Keratinocyte (primary cell): ENCODE measurements at regions not wholly inside any gene's neighbourhood (a gene's known extent, or its start where the extent isn't known, plus 50 kb on each side); places are given as distances from the start of the nearest gene placed in this dataset.

ENCODE experiments used
- DNase-seq: peaks from one replicate; pipeline ENCODE4 v3.0.0-alpha.2; 2011; ENCODE audit warnings: low read depth, missing footprints, low spot score
- FAIRE-seq: peaks from 2 replicates; lab custom pipeline; 2011; peaks lifted over from hg19 to GRCh38; lab: Jason Lieb, UNC
- H2AFZ ChIP-seq: 2 replicates; pipeline ENCODE4 v1.6.0; 2012; ENCODE audit warnings: low read length, control low read depth, inconsistent platforms; ENCODE audit not compliant: control insufficient read depth
- H3K27ac ChIP-seq: 2 replicates; pipeline ENCODE4 v1.5.1; 2011; ENCODE audit warnings: low read length; ENCODE audit not compliant: control insufficient read depth, insufficient read depth
- H3K27me3 ChIP-seq: 3 replicates; pipeline ENCODE4 v1.6.0; 2011; ENCODE audit warnings: low read length; ENCODE audit not compliant: control insufficient read depth, insufficient read depth; ENCODE audit errors: extremely low read depth
- H3K36me3 ChIP-seq, 2 experiments: 2 replicates in 1 of 2; 3 replicates in 1 of 2; pipeline ENCODE4 v1.5.1; 2011; ENCODE audit warnings: low read length in 2 of 2, mild to moderate bottlenecking in 1 of 2; ENCODE audit not compliant: control insufficient read depth in 2 of 2, insufficient read depth in 2 of 2; ENCODE audit errors: extremely low read depth in 1 of 2
- H3K4me1 ChIP-seq: 3 replicates; pipeline ENCODE4 v1.5.1; 2011; ENCODE audit warnings: low read length; ENCODE audit not compliant: control insufficient read depth, insufficient read depth; ENCODE audit errors: extremely low read depth
- H3K4me2 ChIP-seq: 3 replicates; pipeline ENCODE4 v1.6.0; 2011; ENCODE audit warnings: low read depth, low read length; ENCODE audit not compliant: control insufficient read depth, insufficient read depth; ENCODE audit errors: extremely low read depth
- H3K4me3 ChIP-seq, 3 experiments: fragments of 200-600 bp in 1 of 3; sonication (generic) in 1 of 3; 2 replicates in 2 of 3; 3 replicates in 1 of 3; pipeline ENCODE4 v1.5.1; 2011 to 2016; ENCODE audit warnings: low read length in 3 of 3, mild to moderate bottlenecking in 3 of 3, control low read depth in 2 of 3, inconsistent platforms in 1 of 3, low read depth in 1 of 3, mixed read lengths in 1 of 3, mixed run types in 1 of 3, moderate library complexity in 1 of 3; ENCODE audit not compliant: control insufficient read depth in 2 of 3, insufficient read depth in 2 of 3; ENCODE audit errors: extremely low read depth in 1 of 3
- H3K79me2 ChIP-seq: 2 replicates; pipeline ENCODE4 v1.6.0; 2012; ENCODE audit warnings: low read length; ENCODE audit not compliant: control insufficient read depth, insufficient read depth
- H3K9ac ChIP-seq: 3 replicates; pipeline ENCODE4 v1.6.0; 2011; ENCODE audit warnings: low read length; ENCODE audit not compliant: control insufficient read depth, insufficient read depth; ENCODE audit errors: extremely low read depth
- H3K9me1 ChIP-seq: 3 replicates; pipeline ENCODE4 v1.6.0; 2011; ENCODE audit warnings: low read length; ENCODE audit not compliant: control insufficient read depth, insufficient read depth; ENCODE audit errors: extremely low read depth
- H3K9me3 ChIP-seq: 2 replicates; pipeline ENCODE4 v1.5.1; 2012; ENCODE audit warnings: low read depth, low read length; ENCODE audit not compliant: control insufficient read depth
- H4K20me1 ChIP-seq: 3 replicates; pipeline ENCODE4 v1.6.0; 2011; ENCODE audit warnings: low read length; ENCODE audit not compliant: control insufficient read depth, insufficient read depth; ENCODE audit errors: extremely low read depth
- EZH2 ChIP-seq: IDR thresholded peaks from one replicate; pipeline ENCODE4 v1.6.1; 2012; ENCODE audit warnings: inconsistent platforms, mild to moderate bottlenecking, low read length, moderate library complexity
- dilution Hi-C: fragments of 300-500 bp; cut with MboI; formaldehyde crosslinking; loops from one replicate; pipeline ENCODE4 v1.7.0; 2020; ENCODE audit warnings: low sequenced_read_pairs; ENCODE audit not compliant: extremely low pct_ligation_motif_present
- TF ChIP-seq, protein P1 (sequence below), 3 experiments: IDR thresholded peaks in 1 of 3; conservative IDR thresholded peaks in 1 of 3; optimal IDR thresholded peaks in 1 of 3; 2 replicates in 2 of 3; 3 replicates in 1 of 3; pipeline versions ENCODE3 to v1.5.1; 2011; ENCODE audit warnings: low read length in 3 of 3, mild to moderate bottlenecking in 3 of 3, moderate library complexity in 2 of 3, control low read depth in 1 of 3, inconsistent platforms in 1 of 3; ENCODE audit not compliant: insufficient read depth in 2 of 3; ENCODE audit errors: extremely low read depth in 1 of 3

- H3K79me2 ChIP-seq = no peaks in the 10 kb centered on the region
- H3K4me2 ChIP-seq = peak overlapping the region; percentile 10
- no peaks in the 10 kb centered on the region for H3K9me3 ChIP-seq
- DNase-seq (no peak), FAIRE-seq (no peak)
- no peak overlapping the region for H3K27ac ChIP-seq
- H3K9me1 ChIP-seq = no peaks in the 10 kb centered on the region
- dilution Hi-C loops = no loop called here
- H4K20me1 ChIP-seq = no peaks in the 10 kb centered on the region
- H3K27me3 ChIP-seq = peaks cover 9% of the 10 kb centered on the region
- no peak overlapping the region for H3K4me3 ChIP-seq
- H2AFZ ChIP-seq = peak overlapping the region; percentile 33
- H3K36me3 ChIP-seq = no peaks in the 10 kb centered on the region
- no peak for TF ChIP-seq EZH2
- TF ChIP-seq, protein P1, sequence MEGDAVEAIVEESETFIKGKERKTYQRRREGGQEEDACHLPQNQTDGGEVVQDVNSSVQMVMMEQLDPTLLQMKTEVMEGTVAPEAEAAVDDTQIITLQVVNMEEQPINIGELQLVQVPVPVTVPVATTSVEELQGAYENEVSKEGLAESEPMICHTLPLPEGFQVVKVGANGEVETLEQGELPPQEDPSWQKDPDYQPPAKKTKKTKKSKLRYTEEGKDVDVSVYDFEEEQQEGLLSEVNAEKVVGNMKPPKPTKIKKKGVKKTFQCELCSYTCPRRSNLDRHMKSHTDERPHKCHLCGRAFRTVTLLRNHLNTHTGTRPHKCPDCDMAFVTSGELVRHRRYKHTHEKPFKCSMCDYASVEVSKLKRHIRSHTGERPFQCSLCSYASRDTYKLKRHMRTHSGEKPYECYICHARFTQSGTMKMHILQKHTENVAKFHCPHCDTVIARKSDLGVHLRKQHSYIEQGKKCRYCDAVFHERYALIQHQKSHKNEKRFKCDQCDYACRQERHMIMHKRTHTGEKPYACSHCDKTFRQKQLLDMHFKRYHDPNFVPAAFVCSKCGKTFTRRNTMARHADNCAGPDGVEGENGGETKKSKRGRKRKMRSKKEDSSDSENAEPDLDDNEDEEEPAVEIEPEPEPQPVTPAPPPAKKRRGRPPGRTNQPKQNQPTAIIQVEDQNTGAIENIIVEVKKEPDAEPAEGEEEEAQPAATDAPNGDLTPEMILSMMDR (optimal IDR thresholded peaks at IDR 0.05 in 1 of 3, IDR thresholded peaks at IDR 0.05 in 1 of 3, conservative IDR thresholded peaks at IDR 0.05 in 1 of 3; ENCODE audit: extremely low read depth in 1 of 3, insufficient read depth in 2 of 3, low read length in 3 of 3) = peak in 2 of 3 experiments; percentile 18 to 37
- H3K9ac ChIP-seq = no peak overlapping the region
- peaks cover 11% of the 10 kb centered on the region for H3K4me1 ChIP-seq
Measured at GRCh38 chr1:5690291-5690690, 301.9 kb downstream of the NPHP4 start.

DNA sequence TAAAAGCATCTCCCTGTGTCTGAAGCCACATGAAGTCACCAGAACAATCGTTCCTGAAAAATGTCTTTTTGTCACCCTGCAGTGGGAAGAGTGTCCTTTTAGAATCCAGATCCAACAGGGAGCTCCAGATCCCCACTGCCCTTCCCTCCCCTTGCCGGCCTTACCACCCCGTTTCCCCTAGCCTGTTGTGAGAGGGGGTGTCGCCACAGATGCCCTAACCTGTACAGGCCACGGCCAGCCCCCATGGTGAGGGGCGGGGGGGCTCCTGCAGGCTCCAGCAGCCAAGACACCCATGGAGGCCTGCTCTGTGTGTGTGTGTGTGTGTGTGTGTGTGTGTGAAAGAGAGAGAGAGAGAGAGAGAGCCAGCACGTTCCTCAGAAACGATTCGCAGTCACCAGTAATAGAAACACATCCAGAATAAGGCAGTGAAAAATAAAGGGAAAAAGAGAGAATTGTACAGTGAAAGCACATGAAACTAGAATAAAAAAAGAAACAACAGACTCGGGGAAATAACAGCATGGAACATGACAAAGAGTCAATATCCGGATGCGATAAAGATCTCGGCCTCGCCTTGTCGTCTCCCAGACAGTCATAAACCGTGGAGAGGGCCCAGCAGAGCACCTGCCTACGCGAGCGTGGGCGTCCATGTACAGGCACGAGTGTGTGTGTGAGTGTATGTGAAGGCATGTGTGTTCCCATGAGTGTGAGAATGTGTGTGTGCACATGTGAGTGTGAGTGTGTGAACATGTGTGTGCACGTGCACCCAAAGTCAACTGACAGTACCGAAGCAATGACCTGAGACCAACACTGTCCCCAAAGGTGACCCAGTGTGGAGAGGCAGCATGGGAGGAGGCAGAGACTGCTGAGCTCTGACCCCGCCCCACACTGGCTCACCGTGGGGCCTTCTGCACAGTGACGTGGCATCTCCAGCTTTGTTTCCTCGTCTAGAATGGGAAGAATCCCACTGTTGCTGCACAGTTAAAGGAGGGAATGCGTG is 303.8 kb downstream of the NPHP4 start:
- no peak overlapping the region for H3K4me2 ChIP-seq
- no peaks in the 10 kb centered on the region for H3K9me3 ChIP-seq
- no peak overlapping the region for H3K4me3 ChIP-seq
- peak overlapping the region; percentile 6 for H2AFZ ChIP-seq
- H3K36me3 ChIP-seq = no peaks in the 10 kb centered on the region
- no peak for DNase-seq
- H3K79me2 ChIP-seq = no peaks in the 10 kb centered on the region
- dilution Hi-C loops = no loop called here
- peaks cover 11% of the 10 kb centered on the region for H3K4me1 ChIP-seq
- no peak overlapping the region for H3K27ac ChIP-seq
- H3K27me3 ChIP-seq = peaks cover 9% of the 10 kb centered on the region
- no peak for FAIRE-seq
- no peaks in the 10 kb centered on the region for H4K20me1 ChIP-seq
- no peaks in the 10 kb centered on the region for H3K9me1 ChIP-seq
- no peak for TF ChIP-seq EZH2
- TF ChIP-seq, protein P1 (optimal IDR thresholded peaks at IDR 0.05 in 1 of 3, IDR thresholded peaks at IDR 0.05 in 1 of 3, conservative IDR thresholded peaks at IDR 0.05 in 1 of 3; ENCODE audit: extremely low read depth in 1 of 3, insufficient read depth in 2 of 3, low read length in 3 of 3) = no peak
- H3K9ac ChIP-seq = no peak overlapping the region
